ENCODE measurements at regions not wholly inside any gene's neighbourhood (a gene's known extent, or its start where the extent isn't known, plus 50 kb on each side); places are given as distances from the start of the nearest gene placed in this dataset.
"Not testable (repeated sequence)": the region's sequence is repeated elsewhere in the genome, so short reads cannot be mapped to it uniquely, and the experiment has no call there.

- DNase-seq (ENCODE audit: low read depth) = no peak
- no peak for TF ChIP-seq CTCF (IDR thresholded peaks at IDR 0.05; ENCODE audit: insufficient read depth, low read depth, low read length, missing control alignments)
- H3K4me3 ChIP-seq (ENCODE audit: low read depth, low read length) = no peak overlapping the region
Measured at GRCh38 chr3:43817825-43818224, 127.1 kb downstream of the ABHD5 start.

GRCh38 chr3:43818229-43818628 lies 127.5 kb downstream of the ABHD5 start:
- no peak for TF ChIP-seq CTCF (IDR thresholded peaks at IDR 0.05; ENCODE audit: insufficient read depth, low read depth, low read length, missing control alignments)
- no peak overlapping the region for H3K4me3 ChIP-seq (ENCODE audit: low read depth, low read length)
- DNase-seq (ENCODE audit: low read depth) = no peak

GRCh38 chr3:43838009-43838758 lies 147.4 kb downstream of the ABHD5 start:
- TF ChIP-seq CTCF (IDR thresholded peaks at IDR 0.05; ENCODE audit: insufficient read depth, low read depth, low read length, missing control alignments) = no peak
- H3K4me3 ChIP-seq (ENCODE audit: low read depth, low read length) = no peak overlapping the region
- DNase-seq (ENCODE audit: low read depth) = no peak

GRCh38 chr3:43838877-43839276 lies 148.1 kb downstream of the ABHD5 start:
- TF ChIP-seq CTCF (IDR thresholded peaks at IDR 0.05; ENCODE audit: insufficient read depth, low read depth, low read length, missing control alignments) = peak; percentile 5
- H3K4me3 ChIP-seq (ENCODE audit: low read depth, low read length) = no peak overlapping the region
- DNase-seq (ENCODE audit: low read depth) = no peak

- DNase-seq (ENCODE audit: low read depth) = no peak
- no peak overlapping the region for H3K4me3 ChIP-seq (ENCODE audit: low read depth, low read length)
- TF ChIP-seq CTCF (IDR thresholded peaks at IDR 0.05; ENCODE audit: insufficient read depth, low read depth, low read length, missing control alignments) = no peak
Measured at GRCh38 chr3:43843386-43843785, 152.6 kb downstream of the ABHD5 start.

- no peak for TF ChIP-seq CTCF (IDR thresholded peaks at IDR 0.05; ENCODE audit: insufficient read depth, low read depth, low read length, missing control alignments)
- DNase-seq (ENCODE audit: low read depth) = no peak
- no peak overlapping the region for H3K4me3 ChIP-seq (ENCODE audit: low read depth, low read length)
Measured at GRCh38 chr3:43844757-43845156, 154.0 kb downstream of the ABHD5 start.

- H3K4me3 ChIP-seq (ENCODE audit: low read depth, low read length); DNase-seq (ENCODE audit: low read depth): not testable (repeated sequence)
Measured at GRCh38 chr3:43845553-43845952, 154.8 kb downstream of the ABHD5 start.
